Osteoblast (primary cell): ENCODE measurements at regions not wholly inside any gene's neighbourhood (a gene's known extent, or its start where the extent isn't known, plus 50 kb on each side); places are given as distances from the start of the nearest gene placed in this dataset.

Source experiments
- DNase-seq: peaks from one replicate; pipeline ENCODE4 v3.0.0; 2011; ENCODE audit warnings: low spot score, mixed read lengths; ENCODE audit not compliant: insufficient read length; ENCODE audit errors: missing footprints
- H2AFZ ChIP-seq: 2 replicates; pipeline ENCODE4 v1.6.0; 2011; ENCODE audit warnings: mild to moderate bottlenecking, low read length
- H3K27ac ChIP-seq: 2 replicates; pipeline ENCODE4 v1.5.1; 2011; ENCODE audit warnings: mild to moderate bottlenecking, low read depth, low read length, moderate library complexity
- H3K27me3 ChIP-seq: 2 replicates; pipeline ENCODE4 v1.6.0; 2012; ENCODE audit warnings: mild to moderate bottlenecking, control low read depth, inconsistent platforms, low read length, moderate library complexity; ENCODE audit not compliant: insufficient read depth
- H3K36me3 ChIP-seq: 2 replicates; pipeline ENCODE4 v1.5.1; 2011; ENCODE audit warnings: mild to moderate bottlenecking, low read length, control low read depth, moderate library complexity; ENCODE audit not compliant: insufficient read depth
- H3K4me1 ChIP-seq: 2 replicates; pipeline ENCODE4 v1.5.1; 2011; ENCODE audit warnings: mild to moderate bottlenecking, low read length, control low read depth, moderate library complexity; ENCODE audit not compliant: insufficient read depth
- H3K4me2 ChIP-seq: 2 replicates; pipeline ENCODE4 v1.6.0; 2011; ENCODE audit warnings: mild to moderate bottlenecking, low read length; ENCODE audit not compliant: insufficient read depth
- H3K4me3 ChIP-seq: fragments of 200-600 bp; sonication (generic); 3 replicates; pipeline ENCODE4 v1.5.1; 2012; ENCODE audit warnings: mild to moderate bottlenecking, low read length, inconsistent platforms; ENCODE audit not compliant: insufficient read depth
- H3K79me2 ChIP-seq: 2 replicates; pipeline ENCODE4 v1.6.0; 2012; ENCODE audit warnings: mild to moderate bottlenecking, low read length, control low read depth, inconsistent platforms; ENCODE audit not compliant: insufficient read depth
- H3K9me3 ChIP-seq: 2 replicates; pipeline ENCODE4 v1.5.1; 2011; ENCODE audit warnings: low read depth, low read length, control low read depth
- H4K20me1 ChIP-seq: 2 replicates; pipeline ENCODE4 v1.6.0; 2012; ENCODE audit warnings: mild to moderate bottlenecking, low read length, control low read depth; ENCODE audit not compliant: insufficient read depth
- CTCF ChIP-seq: IDR thresholded peaks from 2 replicates; pipeline ENCODE4 v1.5.1; 2011; ENCODE audit warnings: mild to moderate bottlenecking, low read depth, low read length, moderate library complexity; ENCODE audit errors: extremely low read depth

GRCh38 chr5:101894985-101895384 lies 401.1 kb downstream of the SLCO4C1 start:
- H3K4me1 ChIP-seq: no peaks in the 10 kb centered on the region
- no peak overlapping the region for H3K4me2 ChIP-seq
- no peak for DNase-seq
- no peak overlapping the region for H2AFZ ChIP-seq
- H4K20me1 ChIP-seq: no peaks in the 10 kb centered on the region
- no peak for TF ChIP-seq CTCF
- H3K4me3 ChIP-seq: no peak overlapping the region
- no peaks in the 10 kb centered on the region for H3K36me3 ChIP-seq
- H3K27me3 ChIP-seq: no peaks in the 10 kb centered on the region
- H3K27ac ChIP-seq: no peak overlapping the region
- no peaks in the 10 kb centered on the region for H3K79me2 ChIP-seq
- peaks cover 7% of the 10 kb centered on the region for H3K9me3 ChIP-seq

- H3K79me2 ChIP-seq: no peaks in the 10 kb centered on the region
- H4K20me1 ChIP-seq: no peaks in the 10 kb centered on the region
- H2AFZ ChIP-seq: no peak overlapping the region
- no peaks in the 10 kb centered on the region for H3K4me1 ChIP-seq
- no peaks in the 10 kb centered on the region for H3K9me3 ChIP-seq
- H3K36me3 ChIP-seq: no peaks in the 10 kb centered on the region
- no peaks in the 10 kb centered on the region for H3K27me3 ChIP-seq
- H3K27ac ChIP-seq: no peak overlapping the region
- H3K4me2 ChIP-seq: no peak overlapping the region
- DNase-seq: peak; percentile 34
- no peak for TF ChIP-seq CTCF
- no peak overlapping the region for H3K4me3 ChIP-seq
These were observed 417.9 kb downstream of the SLCO4C1 start for GRCh38 chr5:101878190-101878589.

- no peak overlapping the region for H3K4me3 ChIP-seq
- no peak for TF ChIP-seq CTCF
- no peaks in the 10 kb centered on the region for H3K4me1 ChIP-seq
- no peak overlapping the region for H2AFZ ChIP-seq
- no peaks in the 10 kb centered on the region for H3K79me2 ChIP-seq
- H3K36me3 ChIP-seq: no peaks in the 10 kb centered on the region
- H3K27me3 ChIP-seq: no peaks in the 10 kb centered on the region
- H4K20me1 ChIP-seq: no peaks in the 10 kb centered on the region
- H3K9me3 ChIP-seq: no peaks in the 10 kb centered on the region
- DNase-seq: no peak
- no peak overlapping the region for H3K4me2 ChIP-seq
- H3K27ac ChIP-seq: no peak overlapping the region
These were observed 418.6 kb downstream of the SLCO4C1 start for GRCh38 chr5:101877451-101877850.

GRCh38 chr5:101866473-101866872 lies 429.6 kb downstream of the SLCO4C1 start:
- Histone ChIP-seq H2AFZ (no peak overlapping the region), H3K36me3 (no peaks in the 10 kb centered on the region), H3K27me3 (no peaks in the 10 kb centered on the region), H3K4me1 (no peaks in the 10 kb centered on the region), H3K4me3 (no peak overlapping the region), H3K27ac (no peak overlapping the region), H4K20me1 (no peaks in the 10 kb centered on the region), H3K4me2 (no peak overlapping the region), H3K9me3 (no peaks in the 10 kb centered on the region), H3K79me2 (no peaks in the 10 kb centered on the region)
- no peak for DNase-seq
- no peak for TF ChIP-seq CTCF
